PFSK-1 (cell line): ENCODE measurements at regions not wholly inside any gene's neighbourhood (a gene's known extent, or its start where the extent isn't known, plus 50 kb on each side); places are given as distances from the start of the nearest gene placed in this dataset.

Experiments used
- FOXP2 ChIP-seq: optimal IDR thresholded peaks from 2 replicates; pipeline ENCODE3; 2011; ENCODE audit warnings: borderline replicate concordance, control low read depth, inconsistent platforms; ENCODE audit not compliant: insufficient read depth; ENCODE audit errors: extremely low read length, extremely low read depth
- POLR2AphosphoS5 ChIP-seq: IDR thresholded peaks from 2 replicates; pipeline ENCODE4 v1.6.1; 2012; ENCODE audit warnings: low read depth, mild to moderate bottlenecking, control low read depth, low read length, moderate library complexity
- REST ChIP-seq, 2 experiments: IDR thresholded peaks; 2 replicates each; pipeline versions ENCODE4 v1.6.1 to v1.8.0; 2011 to 2012; ENCODE audit warnings: low read depth in 2 of 2, low read length in 2 of 2, control low read depth in 1 of 2, inconsistent platforms in 1 of 2, mild to moderate bottlenecking in 1 of 2, moderate library complexity in 1 of 2; ENCODE audit not compliant: insufficient read depth in 1 of 2
- SIN3A ChIP-seq: IDR thresholded peaks from 2 replicates; pipeline ENCODE4 v1.6.1; 2012; ENCODE audit warnings: mild to moderate bottlenecking, low read length, moderate library complexity, borderline replicate concordance; ENCODE audit not compliant: insufficient read depth
- TAF1 ChIP-seq: IDR thresholded peaks from 2 replicates; pipeline ENCODE4 v1.6.1; 2012; ENCODE audit warnings: low read length, control low read depth, borderline replicate concordance; ENCODE audit not compliant: insufficient read depth

GRCh38 chr13:83716121-83716520, 166.2 kb downstream of the SLITRK1 start:
- TF ChIP-seq FOXP2 (no peak), TAF1 (no peak), POLR2AphosphoS5 (no peak), SIN3A (no peak), REST (IDR thresholded peaks at IDR 0.05; ENCODE audit: insufficient read depth in 1 of 2, low read depth in 2 of 2, low read length in 2 of 2) (no peak)

- no peak for TF ChIP-seq SIN3A
- TF ChIP-seq REST (IDR thresholded peaks at IDR 0.05; ENCODE audit: insufficient read depth in 1 of 2, low read depth in 2 of 2, low read length in 2 of 2), result no peak
- no peak for TF ChIP-seq POLR2AphosphoS5
- TF ChIP-seq TAF1, result no peak
- no peak for TF ChIP-seq FOXP2
Observed at GRCh38 chr13:83714236-83714635, 168.0 kb downstream of the SLITRK1 start.

GRCh38 chr13:83710133-83710515, 172.2 kb downstream of the SLITRK1 start:
- TF ChIP-seq TAF1, result no peak
- no peak for TF ChIP-seq POLR2AphosphoS5
- no peak for TF ChIP-seq FOXP2
- no peak for TF ChIP-seq SIN3A
- TF ChIP-seq REST (IDR thresholded peaks at IDR 0.05; ENCODE audit: insufficient read depth in 1 of 2, low read depth in 2 of 2, low read length in 2 of 2), result no peak

DNA sequence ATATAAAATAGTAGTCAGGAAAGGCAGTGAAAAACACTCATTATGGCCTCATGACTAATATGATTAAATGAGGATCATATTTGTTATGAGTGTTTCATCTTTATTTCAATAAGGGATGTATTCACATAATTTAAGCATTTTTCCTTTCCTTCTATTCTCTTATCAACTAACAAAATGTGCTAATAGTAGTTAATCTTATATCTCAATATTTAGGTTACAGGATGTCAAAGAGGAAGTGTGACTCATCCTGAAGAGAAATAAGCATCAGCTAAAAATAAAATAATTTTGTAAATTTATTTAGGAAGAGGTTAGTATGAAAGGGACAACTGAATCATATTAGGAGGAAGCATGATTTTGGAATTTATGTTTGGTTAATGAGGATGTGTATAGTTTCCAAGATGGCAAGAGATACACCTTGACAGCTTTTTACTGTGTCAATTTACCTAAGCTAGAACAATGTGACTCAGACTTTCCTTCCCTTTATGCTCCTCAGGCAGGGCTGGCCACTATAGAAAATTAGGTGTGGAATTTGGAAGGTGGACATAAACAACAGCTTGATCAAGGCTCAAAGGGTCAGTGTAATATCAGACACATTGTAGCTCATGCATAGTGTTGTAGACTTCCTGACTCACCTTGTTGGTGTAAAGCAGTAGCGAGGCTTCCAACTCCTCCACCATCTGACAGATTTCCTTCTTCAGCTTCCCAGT, 172.7 kb downstream of the SLITRK1 start:
- TF ChIP-seq FOXP2 (no peak), POLR2AphosphoS5 (no peak), SIN3A (no peak), TAF1 (no peak), REST (IDR thresholded peaks at IDR 0.05; ENCODE audit: insufficient read depth in 1 of 2, low read depth in 2 of 2, low read length in 2 of 2) (no peak)
